WTC11 (cell line): ENCODE measurements at regions not wholly inside any gene's neighbourhood (a gene's known extent, or its start where the extent isn't known, plus 50 kb on each side); places are given as distances from the start of the nearest gene placed in this dataset.

Experiments used
- CTCF ChIP-seq: fragments of 200-600 bp; IDR thresholded peaks from 2 replicates; pipeline ENCODE4 v1.8.0; 2022; ENCODE audit warnings: antibody characterized with exemption
- FOXP4 ChIP-seq: sonication (generic); formaldehyde crosslinking; IDR thresholded peaks from 2 replicates; pipeline ENCODE4 v1.8.0; 2022; ENCODE audit warnings: mild to moderate bottlenecking, missing genetic modification reagents
- MAX ChIP-seq: sonication (generic); formaldehyde crosslinking; IDR thresholded peaks from 2 replicates; pipeline ENCODE4 v1.8.0; 2022; ENCODE audit warnings: mild to moderate bottlenecking, missing genetic modification reagents
- STAT6 ChIP-seq: sonication (generic); formaldehyde crosslinking; conservative IDR thresholded peaks from 2 replicates; pipeline ENCODE4 v1.8.1; 2023; ENCODE audit warnings: mild to moderate bottlenecking, low read depth, missing genetic modification reagents, moderate library complexity
- ZMAT4 ChIP-seq: fragments of 250-450 bp; sonication (Bioruptor Pico); IDR thresholded peaks from 2 replicates; pipeline ENCODE4 v1.9.0; 2021; ENCODE audit warnings: mild to moderate bottlenecking
- ZNF232 ChIP-seq: sonication (generic); formaldehyde crosslinking; IDR thresholded peaks from 2 replicates; pipeline ENCODE4 v1.8.0; 2022; ENCODE audit warnings: mild to moderate bottlenecking, missing genetic modification reagents

- TF ChIP-seq ZMAT4 (CRISPR knock-in tag) (no peak), FOXP4 (CRISPR knock-in tag) (no peak), CTCF (no peak), STAT6 (CRISPR knock-in tag) (no peak), MAX (CRISPR knock-in tag) (no peak), ZNF232 (CRISPR knock-in tag) (no peak)
These were observed 94.0 kb upstream of the RAB3GAP2 start for GRCh38 chr1:220366269-220366668.
